Type B pancreatic cell (in vitro differentiated cells): ENCODE measurements at regions not wholly inside any gene's neighbourhood (a gene's known extent, or its start where the extent isn't known, plus 50 kb on each side); places are given as distances from the start of the nearest gene placed in this dataset.
"Not testable (repeated sequence)": the region's sequence is repeated elsewhere in the genome, so short reads cannot be mapped to it uniquely, and the experiment has no call there.

ENCODE experiments used
- DNase-seq: peaks from one replicate; pipeline ENCODE4 v3.0.0; 2021; ENCODE audit warnings: mixed read lengths; ENCODE audit not compliant: unreplicated experiment; ENCODE audit errors: extremely low spot score
- H3K27ac Mint-ChIP-seq: 2 replicates; pipeline ENCODE4 v1.8.0; 2021; ENCODE audit warnings: mild to moderate bottlenecking, mixed read lengths
- H3K27me3 Mint-ChIP-seq: 2 replicates; pipeline ENCODE4 v1.8.0; 2021; ENCODE audit warnings: mixed read lengths
- H3K36me3 Mint-ChIP-seq: 2 replicates; pipeline ENCODE4 v1.8.0; 2021; ENCODE audit warnings: mixed read lengths
- H3K4me1 Mint-ChIP-seq: one replicate; pipeline ENCODE4 v1.8.0; 2021; ENCODE audit warnings: mixed read lengths; ENCODE audit not compliant: unreplicated experiment
- H3K4me3 Mint-ChIP-seq: 2 replicates; pipeline ENCODE4 v1.8.0; 2021; ENCODE audit warnings: mild to moderate bottlenecking, mixed read lengths
- H3K9me3 Mint-ChIP-seq: 2 replicates; pipeline ENCODE4 v1.8.0; 2021; ENCODE audit warnings: mixed read lengths
- CTCF ChIP-seq: fragments of 200-600 bp; sonication (generic); conservative IDR thresholded peaks from 2 replicates; pipeline ENCODE4 v1.5.0; 2021; ENCODE audit warnings: antibody characterized with exemption, mild to moderate bottlenecking

GRCh38 chr3:27557411-27557810 is 73.2 kb upstream of the SLC4A7 start:
- DNase-seq = no peak
- Mint-ChIP-seq H3K27ac (no peak overlapping the region), H3K9me3 (peaks cover 7% of the 10 kb centered on the region), H3K4me3 (no peak overlapping the region), H3K27me3 (no peaks in the 10 kb centered on the region), H3K4me1 (no peaks in the 10 kb centered on the region), H3K36me3 (no peaks in the 10 kb centered on the region)
- TF ChIP-seq CTCF = no peak

GRCh38 chr3:27556887-27557286 is 72.7 kb upstream of the SLC4A7 start:
- no peaks in the 10 kb centered on the region for H3K4me1 Mint-ChIP-seq
- DNase-seq = no peak
- H3K36me3 Mint-ChIP-seq = no peaks in the 10 kb centered on the region
- no peaks in the 10 kb centered on the region for H3K27me3 Mint-ChIP-seq
- no peak overlapping the region for H3K27ac Mint-ChIP-seq
- H3K4me3 Mint-ChIP-seq = no peak overlapping the region
- H3K9me3 Mint-ChIP-seq = peaks cover 10% of the 10 kb centered on the region
- no peak for TF ChIP-seq CTCF

- H3K36me3 Mint-ChIP-seq = no peaks in the 10 kb centered on the region
- H3K4me1 Mint-ChIP-seq = no peaks in the 10 kb centered on the region
- H3K27ac Mint-ChIP-seq = no peak overlapping the region
- no peak overlapping the region for H3K4me3 Mint-ChIP-seq
- no peaks in the 10 kb centered on the region for H3K27me3 Mint-ChIP-seq
- no peak for TF ChIP-seq CTCF
- DNase-seq = no peak
- H3K9me3 Mint-ChIP-seq = peaks cover 10% of the 10 kb centered on the region
Observed at GRCh38 chr3:27554706-27555105, 70.5 kb upstream of the SLC4A7 start.

- no peaks in the 10 kb centered on the region for H3K36me3 Mint-ChIP-seq
- no peaks in the 10 kb centered on the region for H3K27me3 Mint-ChIP-seq
- no peak for DNase-seq
- H3K9me3 Mint-ChIP-seq = peaks cover 10% of the 10 kb centered on the region
- no peak for TF ChIP-seq CTCF
- no peak overlapping the region for H3K4me3 Mint-ChIP-seq
- no peaks in the 10 kb centered on the region for H3K4me1 Mint-ChIP-seq
- H3K27ac Mint-ChIP-seq = no peak overlapping the region
Observed at GRCh38 chr3:27553886-27554540, 69.8 kb upstream of the SLC4A7 start.

- not testable (repeated sequence) for H3K36me3 Mint-ChIP-seq, H3K27me3 Mint-ChIP-seq, H3K27ac Mint-ChIP-seq, H3K4me3 Mint-ChIP-seq, H3K9me3 Mint-ChIP-seq, DNase-seq, H3K4me1 Mint-ChIP-seq
Observed at GRCh38 chr3:27552708-27553107, 68.5 kb upstream of the SLC4A7 start.

GRCh38 chr3:27551413-27551812 is 67.2 kb upstream of the SLC4A7 start:
- not testable (repeated sequence) for DNase-seq, H3K27me3 Mint-ChIP-seq, H3K9me3 Mint-ChIP-seq, H3K27ac Mint-ChIP-seq, H3K36me3 Mint-ChIP-seq, H3K4me1 Mint-ChIP-seq, H3K4me3 Mint-ChIP-seq

- H3K27ac Mint-ChIP-seq = no peak overlapping the region
- no peaks in the 10 kb centered on the region for H3K36me3 Mint-ChIP-seq
- no peaks in the 10 kb centered on the region for H3K9me3 Mint-ChIP-seq
- H3K4me3 Mint-ChIP-seq = no peak overlapping the region
- H3K27me3 Mint-ChIP-seq = no peaks in the 10 kb centered on the region
- TF ChIP-seq CTCF = no peak
- no peaks in the 10 kb centered on the region for H3K4me1 Mint-ChIP-seq
- DNase-seq = no peak
Observed at GRCh38 chr3:27545061-27545460, 60.9 kb upstream of the SLC4A7 start.
